Karpas-422 (cell line): ENCODE measurements at regions not wholly inside any gene's neighbourhood (a gene's known extent, or its start where the extent isn't known, plus 50 kb on each side); places are given as distances from the start of the nearest gene placed in this dataset.

Experiments
- DNase-seq: peaks from one replicate; pipeline ENCODE4 v3.0.0-alpha.2; 2015
- H2AFZ ChIP-seq: fragments of 200-600 bp; sonication (generic); 2 replicates; pipeline ENCODE4 v1.6.1; 2014; ENCODE audit warnings: antibody characterized with exemption, low read length, mixed read lengths
- H3K27ac ChIP-seq: fragments of 200-600 bp; sonication (generic); 2 replicates; pipeline ENCODE4 v1.5.1; 2014; ENCODE audit warnings: mild to moderate bottlenecking, low read length, moderate library complexity
- H3K27me3 ChIP-seq: fragments of 200-600 bp; sonication (generic); 2 replicates; pipeline ENCODE4 v1.6.1; 2014; ENCODE audit warnings: low read length, mixed read lengths
- H3K36me3 ChIP-seq: fragments of 200-600 bp; sonication (generic); 2 replicates; pipeline ENCODE4 v1.6.1; 2014; ENCODE audit warnings: low read length, mixed read lengths; ENCODE audit not compliant: insufficient read depth
- H3K4me1 ChIP-seq: fragments of 200-600 bp; sonication (generic); 2 replicates; pipeline ENCODE4 v1.6.1; 2014; ENCODE audit warnings: mild to moderate bottlenecking, low read length, mixed read lengths
- H3K4me2 ChIP-seq: fragments of 200-600 bp; sonication (generic); 2 replicates; pipeline ENCODE4 v1.6.1; 2014; ENCODE audit warnings: low read length, low read depth, mild to moderate bottlenecking; ENCODE audit not compliant: poor library complexity, severe bottlenecking
- H3K4me3 ChIP-seq: fragments of 200-600 bp; sonication (generic); 2 replicates; pipeline ENCODE4 v1.5.1; 2014; ENCODE audit warnings: mild to moderate bottlenecking, antibody characterized with exemption, low read length, mixed read lengths
- H3K79me2 ChIP-seq: fragments of 200-600 bp; sonication (generic); 2 replicates; pipeline ENCODE4 v1.6.1; 2014; ENCODE audit warnings: mild to moderate bottlenecking, low read length, mixed read lengths
- H3K9ac ChIP-seq: fragments of 200-600 bp; sonication (generic); 2 replicates; pipeline ENCODE4 v1.6.0; 2014; ENCODE audit warnings: low read length
- H3K9me2 ChIP-seq: fragments of 200-600 bp; sonication (generic), shearing (Covaris generic); replicated peaks from 2 replicates; pipeline ENCODE4 v1.6.0; 2014; ENCODE audit warnings: mild to moderate bottlenecking, low read length, moderate library complexity; ENCODE audit not compliant: insufficient read depth
- H3K9me3 ChIP-seq: fragments of 300-700, 200-600 bp; sonication (generic); 2 replicates; pipeline ENCODE4 v1.6.1; 2014; ENCODE audit warnings: low read length, mixed read lengths
- H4K20me1 ChIP-seq: fragments of 200-600 bp; sonication (generic); 2 replicates; pipeline ENCODE4 v1.6.1; 2014; ENCODE audit warnings: mild to moderate bottlenecking, antibody characterized with exemption, low read length, low read depth; ENCODE audit not compliant: insufficient read depth

- no peak overlapping the region for H2AFZ ChIP-seq
- H3K36me3 ChIP-seq, result no peaks in the 10 kb centered on the region
- no peaks in the 10 kb centered on the region for H4K20me1 ChIP-seq
- peaks cover 4% of the 10 kb centered on the region for H3K4me1 ChIP-seq
- no peak overlapping the region for H3K9ac ChIP-seq
- H3K79me2 ChIP-seq, result no peaks in the 10 kb centered on the region
- H3K4me2 ChIP-seq, result no peak overlapping the region
- no peaks in the 10 kb centered on the region for H3K9me2 ChIP-seq
- H3K4me3 ChIP-seq, result no peak overlapping the region
- DNase-seq, result peak; percentile 81
- H3K27me3 ChIP-seq, result no peaks in the 10 kb centered on the region
- no peaks in the 10 kb centered on the region for H3K9me3 ChIP-seq
- H3K27ac ChIP-seq, result no peak overlapping the region
Measured at GRCh38 chr14:86057018-86057667, 527.2 kb downstream of the FLRT2 start.

GRCh38 chr14:86055512-86056075 lies 525.6 kb downstream of the FLRT2 start:
- Histone ChIP-seq H3K9me3 (no peaks in the 10 kb centered on the region), H4K20me1 (no peaks in the 10 kb centered on the region), H3K9me2 (no peaks in the 10 kb centered on the region), H3K4me2 (no peak overlapping the region), H2AFZ (no peak overlapping the region), H3K27ac (no peak overlapping the region), H3K36me3 (no peaks in the 10 kb centered on the region), H3K4me1 (peaks cover 4% of the 10 kb centered on the region), H3K4me3 (no peak overlapping the region), H3K27me3 (no peaks in the 10 kb centered on the region), H3K79me2 (no peaks in the 10 kb centered on the region), H3K9ac (no peak overlapping the region)
- peak; percentile 60 for DNase-seq

- Histone ChIP-seq H3K9me3 (no peaks in the 10 kb centered on the region), H3K79me2 (no peaks in the 10 kb centered on the region), H3K9ac (no peak overlapping the region), H3K4me1 (no peaks in the 10 kb centered on the region), H3K9me2 (no peaks in the 10 kb centered on the region), H2AFZ (no peak overlapping the region), H3K36me3 (no peaks in the 10 kb centered on the region), H3K4me2 (no peak overlapping the region), H4K20me1 (no peaks in the 10 kb centered on the region), H3K27ac (no peak overlapping the region), H3K27me3 (no peaks in the 10 kb centered on the region), H3K4me3 (no peak overlapping the region)
- no peak for DNase-seq
Measured at GRCh38 chr14:86052868-86053267, 522.9 kb downstream of the FLRT2 start.

GRCh38 chr14:86050757-86051156 lies 520.8 kb downstream of the FLRT2 start:
- Histone ChIP-seq H3K27me3 (no peaks in the 10 kb centered on the region), H3K79me2 (no peaks in the 10 kb centered on the region), H3K4me2 (no peak overlapping the region), H3K4me1 (no peaks in the 10 kb centered on the region), H3K36me3 (no peaks in the 10 kb centered on the region), H2AFZ (no peak overlapping the region), H4K20me1 (no peaks in the 10 kb centered on the region), H3K27ac (no peak overlapping the region), H3K4me3 (no peak overlapping the region), H3K9ac (no peak overlapping the region), H3K9me3 (no peaks in the 10 kb centered on the region), H3K9me2 (no peaks in the 10 kb centered on the region)
- no peak for DNase-seq

- Histone ChIP-seq H3K4me1 (no peaks in the 10 kb centered on the region), H3K27ac (no peak overlapping the region), H3K27me3 (no peaks in the 10 kb centered on the region), H3K9ac (no peak overlapping the region), H3K4me3 (no peak overlapping the region), H4K20me1 (no peaks in the 10 kb centered on the region), H3K36me3 (no peaks in the 10 kb centered on the region), H3K9me2 (no peaks in the 10 kb centered on the region), H2AFZ (no peak overlapping the region), H3K9me3 (no peaks in the 10 kb centered on the region), H3K4me2 (no peak overlapping the region), H3K79me2 (no peaks in the 10 kb centered on the region)
- DNase-seq, result no peak
Measured at GRCh38 chr14:86050072-86050683, 520.2 kb downstream of the FLRT2 start.

GRCh38 chr14:86039176-86039575 lies 509.2 kb downstream of the FLRT2 start:
- no peak overlapping the region for H2AFZ ChIP-seq
- no peak overlapping the region for H3K27ac ChIP-seq
- H3K9me2 ChIP-seq, result no peaks in the 10 kb centered on the region
- H3K9me3 ChIP-seq, result no peaks in the 10 kb centered on the region
- no peak for DNase-seq
- no peak overlapping the region for H3K9ac ChIP-seq
- H3K36me3 ChIP-seq, result no peaks in the 10 kb centered on the region
- no peak overlapping the region for H3K4me3 ChIP-seq
- H3K4me2 ChIP-seq, result no peak overlapping the region
- H3K27me3 ChIP-seq, result no peaks in the 10 kb centered on the region
- no peaks in the 10 kb centered on the region for H3K79me2 ChIP-seq
- H3K4me1 ChIP-seq, result no peaks in the 10 kb centered on the region
- H4K20me1 ChIP-seq, result no peaks in the 10 kb centered on the region

- H3K79me2 ChIP-seq, result no peaks in the 10 kb centered on the region
- no peaks in the 10 kb centered on the region for H4K20me1 ChIP-seq
- H3K9me3 ChIP-seq, result no peaks in the 10 kb centered on the region
- H3K36me3 ChIP-seq, result no peaks in the 10 kb centered on the region
- H3K9ac ChIP-seq, result no peak overlapping the region
- no peaks in the 10 kb centered on the region for H3K4me1 ChIP-seq
- H3K27ac ChIP-seq, result no peak overlapping the region
- no peaks in the 10 kb centered on the region for H3K9me2 ChIP-seq
- peak; percentile 83 for DNase-seq
- H2AFZ ChIP-seq, result no peak overlapping the region
- no peaks in the 10 kb centered on the region for H3K27me3 ChIP-seq
- no peak overlapping the region for H3K4me2 ChIP-seq
- no peak overlapping the region for H3K4me3 ChIP-seq
Measured at GRCh38 chr14:86038387-86039042, 508.6 kb downstream of the FLRT2 start.

- Histone ChIP-seq H2AFZ (no peak overlapping the region), H3K79me2 (no peaks in the 10 kb centered on the region), H3K4me2 (no peak overlapping the region), H3K36me3 (no peaks in the 10 kb centered on the region), H3K9me3 (no peaks in the 10 kb centered on the region), H4K20me1 (no peaks in the 10 kb centered on the region), H3K9ac (no peak overlapping the region), H3K27ac (no peak overlapping the region), H3K27me3 (no peaks in the 10 kb centered on the region), H3K9me2 (no peaks in the 10 kb centered on the region; the same call in 1 of the 2 replicates), H3K4me3 (no peak overlapping the region), H3K4me1 (no peaks in the 10 kb centered on the region)
- peak; percentile 87 for DNase-seq
Measured at GRCh38 chr14:86035882-86036281, 505.9 kb downstream of the FLRT2 start.
